ENCODE measurements at regions not wholly inside any gene's neighbourhood (a gene's known extent, or its start where the extent isn't known, plus 50 kb on each side); places are given as distances from the start of the nearest gene placed in this dataset.

- TF ChIP-seq CTCF (IDR thresholded peaks at IDR 0.05) (no peak), ZFX (IDR thresholded peaks at IDR 0.05; ENCODE audit: borderline replicate concordance) (no peak)
- H3K27ac ChIP-seq, result no peak overlapping the region
These were observed 83.8 kb upstream of the TPM1 start for GRCh38 chr15:62958528-62959363.

- no peak overlapping the region for H3K27ac ChIP-seq
- TF ChIP-seq CTCF (IDR thresholded peaks at IDR 0.05) (no peak), ZFX (IDR thresholded peaks at IDR 0.05; ENCODE audit: borderline replicate concordance) (no peak)
These were observed 81.4 kb upstream of the TPM1 start for GRCh38 chr15:62961134-62961533.

- no peak overlapping the region for H3K27ac ChIP-seq
- no peak for TF ChIP-seq CTCF (IDR thresholded peaks at IDR 0.05)
- TF ChIP-seq ZFX (IDR thresholded peaks at IDR 0.05; ENCODE audit: borderline replicate concordance), result no peak
These were observed 80.2 kb upstream of the TPM1 start for GRCh38 chr15:62962101-62962995.

- H3K27ac ChIP-seq, result no peak overlapping the region
- TF ChIP-seq ZFX (IDR thresholded peaks at IDR 0.05; ENCODE audit: borderline replicate concordance) (no peak), CTCF (IDR thresholded peaks at IDR 0.05) (no peak)
These were observed 78.3 kb upstream of the TPM1 start for GRCh38 chr15:62964251-62964650.

- H3K27ac ChIP-seq, result no peak overlapping the region
- no peak for TF ChIP-seq CTCF (IDR thresholded peaks at IDR 0.05)
- TF ChIP-seq ZFX (IDR thresholded peaks at IDR 0.05; ENCODE audit: borderline replicate concordance), result no peak
These were observed 76.1 kb upstream of the TPM1 start for GRCh38 chr15:62966294-62967078.

- no peak for TF ChIP-seq ZFX (IDR thresholded peaks at IDR 0.05; ENCODE audit: borderline replicate concordance)
- no peak for TF ChIP-seq CTCF (IDR thresholded peaks at IDR 0.05)
- H3K27ac ChIP-seq, result no peak overlapping the region
These were observed 73.8 kb upstream of the TPM1 start for GRCh38 chr15:62968699-62969098.

All from 22Rv1 (cell line).